CD14-positive monocyte (primary cell): ENCODE measurements at regions not wholly inside any gene's neighbourhood (a gene's known extent, or its start where the extent isn't known, plus 50 kb on each side); places are given as distances from the start of the nearest gene placed in this dataset.

Source experiments
- DNase-seq, 3 donors: peaks; one replicate each; pipeline ENCODE4 v3.0.0-alpha.2; 2011 to 2022
- H2AFZ ChIP-seq: 2 replicates; pipeline ENCODE4 v1.6.0; 2012; ENCODE audit warnings: mild to moderate bottlenecking, low read depth, low read length, inconsistent platforms; ENCODE audit not compliant: insufficient read depth, poor library complexity, severe bottlenecking
- H3K27ac ChIP-seq, 2 donors: 1 replicate in 1 of 2; 2 replicates in 1 of 2; pipeline ENCODE4 v1.5.1; 2012 to 2013; ENCODE audit warnings: low read length in 2 of 2, control low read depth in 1 of 2, inconsistent platforms in 1 of 2, low read depth in 1 of 2, mild to moderate bottlenecking in 1 of 2
- H3K27me3 ChIP-seq, 2 donors: one replicate each; pipeline versions ENCODE4 v1.6.0 to v1.6.1; 2011 to 2013; ENCODE audit warnings: low read length in 2 of 2; ENCODE audit not compliant: control insufficient read depth in 2 of 2, insufficient read depth in 2 of 2
- H3K36me3 ChIP-seq, 2 donors: replicated peaks in 1 of 2; 1 replicate in 1 of 2; 2 replicates in 1 of 2; pipeline versions ENCODE4 v1.5.1 to v1.6.1; 2012 to 2013; ENCODE audit warnings: low read length in 2 of 2, control low read depth in 1 of 2, inconsistent platforms in 1 of 2, mild to moderate bottlenecking in 1 of 2; ENCODE audit not compliant: insufficient read depth in 2 of 2, control insufficient read depth in 1 of 2
- H3K4me1 ChIP-seq, 2 donors: 1 replicate in 1 of 2; 2 replicates in 1 of 2; pipeline versions ENCODE4 v1.5.1 to v1.6.1; 2012 to 2013; ENCODE audit warnings: low read length in 2 of 2, control low read depth in 1 of 2, inconsistent platforms in 1 of 2, mild to moderate bottlenecking in 1 of 2, moderate library complexity in 1 of 2; ENCODE audit not compliant: insufficient read depth in 2 of 2, control insufficient read depth in 1 of 2
- H3K4me2 ChIP-seq: replicated peaks from 2 replicates; pipeline ENCODE3; 2012; ENCODE audit warnings: low read length, moderate library complexity, mild to moderate bottlenecking; ENCODE audit not compliant: poor library complexity, severe bottlenecking; ENCODE audit errors: extremely low read depth
- H3K4me3 ChIP-seq, 3 experiments: fragments of 200-600 bp in 1 of 3; sonication (generic) in 1 of 3; replicated peaks in 1 of 3; 1 replicate in 2 of 3; 2 replicates in 1 of 3; pipeline ENCODE4 v1.5.1; 2011 to 2013; ENCODE audit warnings: low read length in 3 of 3, mild to moderate bottlenecking in 3 of 3, control low read depth in 2 of 3, low read depth in 2 of 3, inconsistent platforms in 1 of 3, moderate library complexity in 1 of 3
- H3K79me2 ChIP-seq: 2 replicates; pipeline ENCODE4 v1.6.0; 2012; ENCODE audit warnings: mild to moderate bottlenecking, control low read depth, inconsistent platforms, low read length, moderate library complexity; ENCODE audit not compliant: insufficient read depth
- H3K9ac ChIP-seq: 2 replicates; pipeline ENCODE4 v1.6.0; 2017; ENCODE audit warnings: low read length, mild to moderate bottlenecking; ENCODE audit not compliant: insufficient read depth, poor library complexity, severe bottlenecking
- H3K9me3 ChIP-seq, 2 donors: replicated peaks in 1 of 2; 1 replicate in 1 of 2; 2 replicates in 1 of 2; pipeline versions ENCODE4 v1.5.1 to v1.6.1; 2012 to 2013; ENCODE audit warnings: low read length in 2 of 2, control low read depth in 1 of 2; ENCODE audit not compliant: control insufficient read depth in 1 of 2, insufficient read depth in 1 of 2
- H4K20me1 ChIP-seq: 2 replicates; pipeline ENCODE4 v1.6.0; 2012; ENCODE audit warnings: mild to moderate bottlenecking, low read length, control low read depth, moderate library complexity; ENCODE audit not compliant: insufficient read depth
- H3K27ac Mint-ChIP-seq, 7 donors: one replicate each; pipeline ENCODE4 v1.8.0; 2020; ENCODE audit warnings: mild to moderate bottlenecking in 7 of 7, mixed read lengths in 7 of 7, moderate library complexity in 6 of 7, inconsistent platforms in 2 of 7
- H3K27me3 Mint-ChIP-seq, 3 donors: one replicate each; pipeline ENCODE4 v1.8.0; 2021 to 2022; ENCODE audit warnings: low read depth in 3 of 3, mild to moderate bottlenecking in 3 of 3, mixed read lengths in 3 of 3, moderate library complexity in 3 of 3, inconsistent platforms in 1 of 3
- H3K36me3 Mint-ChIP-seq, 2 donors: one replicate each; pipeline ENCODE4 v1.8.0; 2020; ENCODE audit warnings: mixed read lengths in 2 of 2, inconsistent platforms in 1 of 2, mild to moderate bottlenecking in 1 of 2
- H3K4me1 Mint-ChIP-seq: one replicate; pipeline ENCODE4 v1.8.0; 2020; ENCODE audit warnings: mild to moderate bottlenecking, mixed read lengths
- H3K4me3 Mint-ChIP-seq, 2 donors: one replicate each; pipeline ENCODE4 v1.8.0; 2020; ENCODE audit warnings: mild to moderate bottlenecking in 2 of 2, mixed read lengths in 2 of 2, moderate library complexity in 1 of 2
- H3K9me3 Mint-ChIP-seq, 7 donors: one replicate each; pipeline ENCODE4 v1.8.0; 2020 to 2022; ENCODE audit warnings: mixed read lengths in 7 of 7, mild to moderate bottlenecking in 6 of 7, moderate library complexity in 6 of 7, inconsistent platforms in 2 of 7
- WGBS: methylation state at CpG from one replicate; pipeline ENCODE4 v1.1.5; 2013; ENCODE audit warnings: missing lambda C conversion rate; ENCODE audit not compliant: insufficient coverage; 5-methylcytosine and 5-hydroxymethylcytosine counted together
- intact Hi-C, 2 donors: fragments of 100-400 bp; cut with micrococcal nuclease; formaldehyde crosslinking; loops; one replicate each; pipeline versions ENCODE4 v1.15.0 to v1.15.1; 2023
- TF ChIP-seq, protein P1 (sequence below): fragments of 200-600 bp; IDR thresholded peaks from one replicate; pipeline ENCODE4 v1.8.0; 2022; ENCODE audit warnings: antibody characterized with exemption, mild to moderate bottlenecking

DNA sequence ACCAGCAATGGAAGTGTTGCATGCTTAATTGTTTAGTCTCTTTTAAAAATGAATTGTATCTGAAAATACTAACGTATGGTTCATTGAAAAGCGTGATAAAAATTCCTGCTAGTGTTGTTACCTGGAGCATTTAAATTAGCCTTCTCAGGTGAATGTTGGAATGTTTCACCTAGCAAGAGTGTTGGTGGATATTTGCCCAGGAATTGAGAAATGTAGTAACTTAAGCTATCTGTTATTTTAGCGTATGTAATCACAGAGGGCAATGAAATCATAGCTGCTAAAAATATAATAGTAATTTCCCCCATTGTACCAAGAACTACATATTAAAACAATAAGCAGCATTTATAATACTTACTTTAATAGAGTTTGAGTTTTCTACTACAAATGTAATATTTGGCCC, 166.1 kb upstream of the KIAA1217 start:
- H3K27me3 ChIP-seq, result no peaks in the 10 kb centered on the region
- no peaks in the 10 kb centered on the region for H4K20me1 ChIP-seq
- no peak overlapping the region for H3K27ac ChIP-seq
- Mint-ChIP-seq H3K36me3 (no peaks in the 10 kb centered on the region), H3K27ac (no peak overlapping the region), H3K4me1 (no peaks in the 10 kb centered on the region), H3K27me3 (peaks cover 0 to 2% (median 2%) of the 10 kb centered on the region in 3 donors), H3K9me3 (peaks cover 0 to 3% (median 1%) of the 10 kb centered on the region in 7 donors), H3K4me3 (no peak overlapping the region)
- no peaks in the 10 kb centered on the region for H3K4me1 ChIP-seq
- no peak overlapping the region for H3K4me2 ChIP-seq
- H3K4me3 ChIP-seq, result no peak overlapping the region
- WGBS, result 87% methylated on average over 2 of the region's 3 CpGs
- intact Hi-C loops, result no loop called here
- TF ChIP-seq, protein P1, sequence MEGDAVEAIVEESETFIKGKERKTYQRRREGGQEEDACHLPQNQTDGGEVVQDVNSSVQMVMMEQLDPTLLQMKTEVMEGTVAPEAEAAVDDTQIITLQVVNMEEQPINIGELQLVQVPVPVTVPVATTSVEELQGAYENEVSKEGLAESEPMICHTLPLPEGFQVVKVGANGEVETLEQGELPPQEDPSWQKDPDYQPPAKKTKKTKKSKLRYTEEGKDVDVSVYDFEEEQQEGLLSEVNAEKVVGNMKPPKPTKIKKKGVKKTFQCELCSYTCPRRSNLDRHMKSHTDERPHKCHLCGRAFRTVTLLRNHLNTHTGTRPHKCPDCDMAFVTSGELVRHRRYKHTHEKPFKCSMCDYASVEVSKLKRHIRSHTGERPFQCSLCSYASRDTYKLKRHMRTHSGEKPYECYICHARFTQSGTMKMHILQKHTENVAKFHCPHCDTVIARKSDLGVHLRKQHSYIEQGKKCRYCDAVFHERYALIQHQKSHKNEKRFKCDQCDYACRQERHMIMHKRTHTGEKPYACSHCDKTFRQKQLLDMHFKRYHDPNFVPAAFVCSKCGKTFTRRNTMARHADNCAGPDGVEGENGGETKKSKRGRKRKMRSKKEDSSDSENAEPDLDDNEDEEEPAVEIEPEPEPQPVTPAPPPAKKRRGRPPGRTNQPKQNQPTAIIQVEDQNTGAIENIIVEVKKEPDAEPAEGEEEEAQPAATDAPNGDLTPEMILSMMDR, result no peak
- DNase-seq, result no peak
- H3K9me3 ChIP-seq, result no peaks in the 10 kb centered on the region
- no peaks in the 10 kb centered on the region for H3K79me2 ChIP-seq
- H3K36me3 ChIP-seq, result no peaks in the 10 kb centered on the region
- H2AFZ ChIP-seq, result no peak overlapping the region
- no peak overlapping the region for H3K9ac ChIP-seq

DNA sequence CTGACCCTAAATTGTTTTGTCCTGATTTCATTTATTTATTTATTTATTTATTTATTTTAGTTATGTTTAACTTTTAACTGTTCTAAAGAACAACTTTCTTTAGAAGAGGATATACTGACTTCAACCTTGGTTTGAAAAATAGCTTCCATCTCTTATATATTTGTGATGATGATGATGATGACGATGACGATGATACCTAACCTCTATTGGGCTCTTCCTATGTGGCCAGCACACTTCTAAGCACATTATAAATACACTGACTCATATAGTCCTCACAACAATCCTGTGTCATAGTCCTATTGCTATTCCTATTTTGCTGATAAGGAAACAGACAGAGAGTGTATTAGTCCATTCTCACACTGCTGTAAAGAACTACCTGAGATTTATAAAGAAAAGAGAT, 162.9 kb upstream of the KIAA1217 start:
- intact Hi-C loops, result no loop called here
- no peak overlapping the region for H3K4me3 Mint-ChIP-seq
- Histone ChIP-seq H4K20me1 (no peaks in the 10 kb centered on the region), H2AFZ (no peak overlapping the region), H3K9ac (no peak overlapping the region), H3K4me1 (no peaks in the 10 kb centered on the region), H3K4me3 (no peak overlapping the region), H3K4me2 (no peak overlapping the region), H3K79me2 (no peaks in the 10 kb centered on the region), H3K36me3 (no peaks in the 10 kb centered on the region), H3K27me3 (no peaks in the 10 kb centered on the region), H3K9me3 (peaks cover 0 to 4% of the 10 kb centered on the region in 2 donors), H3K27ac (no peak overlapping the region)
- no peaks in the 10 kb centered on the region for H3K36me3 Mint-ChIP-seq
- H3K9me3 Mint-ChIP-seq, result peaks cover 0 to 15% (median 3%) of the 10 kb centered on the region in 7 donors
- no peak overlapping the region for H3K27ac Mint-ChIP-seq
- H3K27me3 Mint-ChIP-seq, result peaks cover 0 to 2% (median 0%) of the 10 kb centered on the region in 3 donors
- H3K4me1 Mint-ChIP-seq, result no peaks in the 10 kb centered on the region
- TF ChIP-seq, protein P1, result no peak
- no CpG with 5 or more reads among the region's 2 CpGs for WGBS
- DNase-seq, result no peak
